ENCODE measurements at regions not wholly inside any gene's neighbourhood (a gene's known extent, or its start where the extent isn't known, plus 50 kb on each side); places are given as distances from the start of the nearest gene placed in this dataset.

DNA sequence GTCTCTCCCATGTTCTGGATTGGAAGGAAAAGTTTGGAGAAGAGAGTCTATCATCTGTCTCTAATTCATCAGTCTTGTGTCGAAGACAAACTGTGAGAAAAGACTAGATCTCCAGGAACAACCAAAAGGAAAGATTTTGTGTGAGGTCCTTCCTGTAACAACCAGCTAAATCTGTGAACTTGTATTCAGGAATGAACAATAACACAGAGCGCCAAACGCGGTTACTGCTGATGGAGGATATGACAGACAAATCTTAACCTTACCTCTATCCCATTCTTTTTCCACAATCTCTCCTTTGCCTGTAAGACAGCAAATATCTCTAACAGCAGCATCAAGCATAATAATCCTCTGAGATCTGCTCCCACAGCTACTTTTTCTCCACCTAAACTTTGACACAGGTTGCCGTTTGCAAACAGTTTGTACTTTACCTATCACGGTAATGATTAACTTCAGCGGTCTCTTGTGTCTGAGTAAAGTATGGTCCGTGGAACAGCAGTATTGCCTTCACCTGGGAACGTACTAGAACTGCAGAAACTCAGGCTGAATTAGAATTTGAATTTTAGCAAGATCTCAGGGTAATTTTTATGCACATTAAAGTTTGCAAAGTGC lies 387.6 kb downstream of the ELAVL2 start:
- Histone ChIP-seq H3K4me2 (ENCODE audit: low read length) (no peak overlapping the region), H3K27ac (ENCODE audit: low read depth, low read length, poor library complexity, severe bottlenecking) (no peak overlapping the region), H3K36me3 (ENCODE audit: insufficient read depth, low read length) (no peaks in the 10 kb centered on the region), H3K4me3 (ENCODE audit: low read depth, low read length, poor library complexity, severe bottlenecking) (no peak overlapping the region), H3K4me1 (ENCODE audit: insufficient read depth, low read length, poor library complexity, severe bottlenecking) (no peaks in the 10 kb centered on the region), H3K9me2 (ENCODE audit: insufficient read depth, low read length) (no peaks in the 10 kb centered on the region), H2AFZ (ENCODE audit: low read length) (no peak overlapping the region), H4K20me1 (ENCODE audit: insufficient read depth, low read length) (no peaks in the 10 kb centered on the region), H3K79me2 (ENCODE audit: insufficient read depth, low read depth, low read length) (no peaks in the 10 kb centered on the region), H3K9me3 (ENCODE audit: low read length) (no peaks in the 10 kb centered on the region)
- intact Hi-C loops (cut with micrococcal nuclease; ENCODE audit: unreplicated experiment) = no loop called here
- ChIA-PET POLR2A (interaction anchor here (0.6 kb wide), 1 partner anchor 36 kb away, joined by 3 read pairs; no protein-coding TSS in a partner anchor), CTCF (ENCODE audit: unreplicated experiment) (no interaction called here)
- no peak for DNase-seq (ENCODE audit: low spot score)
- no TSS peak for BruUV-seq (replicated peaks)
- TF ChIP-seq EZH2phosphoT487 (IDR thresholded peaks at IDR 0.05; ENCODE audit: borderline replicate concordance, low read depth, low read length) = no peak
- TF ChIP-seq, protein P1, sequence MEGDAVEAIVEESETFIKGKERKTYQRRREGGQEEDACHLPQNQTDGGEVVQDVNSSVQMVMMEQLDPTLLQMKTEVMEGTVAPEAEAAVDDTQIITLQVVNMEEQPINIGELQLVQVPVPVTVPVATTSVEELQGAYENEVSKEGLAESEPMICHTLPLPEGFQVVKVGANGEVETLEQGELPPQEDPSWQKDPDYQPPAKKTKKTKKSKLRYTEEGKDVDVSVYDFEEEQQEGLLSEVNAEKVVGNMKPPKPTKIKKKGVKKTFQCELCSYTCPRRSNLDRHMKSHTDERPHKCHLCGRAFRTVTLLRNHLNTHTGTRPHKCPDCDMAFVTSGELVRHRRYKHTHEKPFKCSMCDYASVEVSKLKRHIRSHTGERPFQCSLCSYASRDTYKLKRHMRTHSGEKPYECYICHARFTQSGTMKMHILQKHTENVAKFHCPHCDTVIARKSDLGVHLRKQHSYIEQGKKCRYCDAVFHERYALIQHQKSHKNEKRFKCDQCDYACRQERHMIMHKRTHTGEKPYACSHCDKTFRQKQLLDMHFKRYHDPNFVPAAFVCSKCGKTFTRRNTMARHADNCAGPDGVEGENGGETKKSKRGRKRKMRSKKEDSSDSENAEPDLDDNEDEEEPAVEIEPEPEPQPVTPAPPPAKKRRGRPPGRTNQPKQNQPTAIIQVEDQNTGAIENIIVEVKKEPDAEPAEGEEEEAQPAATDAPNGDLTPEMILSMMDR (conservative IDR thresholded peaks at IDR 0.05; ENCODE audit: low read length) = no peak

DNA sequence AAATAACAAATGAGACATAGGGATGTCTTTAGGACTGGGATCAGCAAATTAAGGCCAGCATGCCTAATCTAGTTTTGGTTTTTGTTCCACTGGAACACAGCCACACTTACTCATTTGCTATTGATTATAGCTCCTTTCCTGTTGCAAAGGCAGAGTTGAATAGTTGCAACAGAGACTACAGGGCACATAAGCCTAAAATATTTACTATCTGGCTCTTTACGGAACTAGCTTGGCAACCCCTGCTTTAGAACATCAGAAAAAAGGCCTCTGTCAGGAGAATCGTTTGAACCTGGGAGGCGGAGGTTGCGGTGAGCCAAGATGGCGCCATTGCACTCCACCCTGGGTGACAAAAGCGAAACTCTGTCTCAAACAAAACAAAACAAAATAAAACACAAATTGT lies 384.8 kb downstream of the ELAVL2 start:
- H3K36me3 ChIP-seq (ENCODE audit: insufficient read depth, low read length) = no peaks in the 10 kb centered on the region
- H3K9me2 ChIP-seq (ENCODE audit: insufficient read depth, low read length) = no peaks in the 10 kb centered on the region
- BruUV-seq (replicated peaks) = no TSS peak
- no peaks in the 10 kb centered on the region for H3K4me1 ChIP-seq (ENCODE audit: insufficient read depth, low read length, poor library complexity, severe bottlenecking)
- no peaks in the 10 kb centered on the region for H3K9me3 ChIP-seq (ENCODE audit: low read length)
- TF ChIP-seq, protein P1 (conservative IDR thresholded peaks at IDR 0.05; ENCODE audit: low read length) = no peak
- TF ChIP-seq EZH2phosphoT487 (IDR thresholded peaks at IDR 0.05; ENCODE audit: borderline replicate concordance, low read depth, low read length) = no peak
- no peak overlapping the region for H3K4me3 ChIP-seq (ENCODE audit: low read depth, low read length, poor library complexity, severe bottlenecking)
- POLR2A ChIA-PET = no interaction called here
- no peak overlapping the region for H2AFZ ChIP-seq (ENCODE audit: low read length)
- DNase-seq (ENCODE audit: low spot score) = no peak
- no peak overlapping the region for H3K4me2 ChIP-seq (ENCODE audit: low read length)
- intact Hi-C loops (cut with micrococcal nuclease; ENCODE audit: unreplicated experiment) = no loop called here
- no peak overlapping the region for H3K27ac ChIP-seq (ENCODE audit: low read depth, low read length, poor library complexity, severe bottlenecking)
- no peaks in the 10 kb centered on the region for H4K20me1 ChIP-seq (ENCODE audit: insufficient read depth, low read length)
- no peaks in the 10 kb centered on the region for H3K79me2 ChIP-seq (ENCODE audit: insufficient read depth, low read depth, low read length)
- CTCF ChIA-PET (ENCODE audit: unreplicated experiment) = no interaction called here

DNA sequence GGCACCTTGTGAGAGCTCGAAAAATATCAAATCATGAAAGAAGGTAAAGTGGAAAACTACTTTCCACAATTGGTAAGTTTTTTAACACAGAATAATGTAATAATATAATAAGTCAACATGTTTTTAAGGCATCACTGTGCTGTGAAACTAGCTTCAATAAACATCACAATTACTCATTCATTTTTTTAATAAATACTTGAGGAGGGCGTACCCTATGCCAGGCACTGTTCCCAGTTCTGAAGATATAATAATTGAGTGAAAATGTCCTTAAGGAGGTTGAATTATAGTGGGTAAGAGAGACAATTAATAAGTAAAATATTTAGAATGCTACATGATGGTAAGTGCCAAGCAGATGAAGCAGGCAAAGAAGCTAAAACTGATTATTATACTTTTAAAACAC lies 381.4 kb downstream of the ELAVL2 start:
- no TSS peak for BruUV-seq (replicated peaks)
- Histone ChIP-seq H3K9me3 (ENCODE audit: low read length) (no peaks in the 10 kb centered on the region), H3K4me1 (ENCODE audit: insufficient read depth, low read length, poor library complexity, severe bottlenecking) (no peaks in the 10 kb centered on the region), H3K79me2 (ENCODE audit: insufficient read depth, low read depth, low read length) (no peaks in the 10 kb centered on the region), H3K27ac (ENCODE audit: low read depth, low read length, poor library complexity, severe bottlenecking) (no peak overlapping the region), H4K20me1 (ENCODE audit: insufficient read depth, low read length) (no peaks in the 10 kb centered on the region), H2AFZ (ENCODE audit: low read length) (no peak overlapping the region), H3K4me3 (ENCODE audit: low read depth, low read length, poor library complexity, severe bottlenecking) (no peak overlapping the region), H3K36me3 (ENCODE audit: insufficient read depth, low read length) (no peaks in the 10 kb centered on the region), H3K9me2 (ENCODE audit: insufficient read depth, low read length) (no peaks in the 10 kb centered on the region), H3K4me2 (ENCODE audit: low read length) (no peak overlapping the region)
- ChIA-PET CTCF (ENCODE audit: unreplicated experiment) (no interaction called here), POLR2A (interaction anchor here (0.6 kb wide), 1 partner anchor 128 kb away, joined by 3 read pairs; no protein-coding TSS in a partner anchor)
- no peak for TF ChIP-seq EZH2phosphoT487 (IDR thresholded peaks at IDR 0.05; ENCODE audit: borderline replicate concordance, low read depth, low read length)
- TF ChIP-seq, protein P1 (conservative IDR thresholded peaks at IDR 0.05; ENCODE audit: low read length) = no peak
- DNase-seq (ENCODE audit: low spot score) = no peak
- intact Hi-C loops (cut with micrococcal nuclease; ENCODE audit: unreplicated experiment) = no loop called here

Data from OCI-LY7 (cell line).